GM12878 (cell line): ENCODE measurements at regions not wholly inside any gene's neighbourhood (a gene's known extent, or its start where the extent isn't known, plus 50 kb on each side); places are given as distances from the start of the nearest gene placed in this dataset.

Source experiments
- ATAC-seq: fragments of 200-7000 bp; cut with Tn5 transposase; 3 replicates; pipeline ENCODE4 v1.9.1; 2020; ENCODE audit warnings: mild to moderate bottlenecking, moderate library complexity
- BruUV-seq: library from RNA; stranded (reverse); fragments of 400-500 nt; replicated peaks from 2 replicates; lab custom pipeline; 2021; lab: Mats Ljungman, UMichigan
- CTCF ChIA-PET: fragments of 300-600 bp; sonication (Branson Sonifier 250); formaldehyde crosslinking; extraction: SDS; loops from one replicate; lab custom pipeline; 2021; ENCODE audit warnings: inconsistent platforms; lab: Yijun Ruan, JAX
- POLR2A ChIA-PET: fragments of 350-600 bp; formaldehyde crosslinking; extraction: SDS; loops from one replicate; lab custom pipeline; 2021; ENCODE audit warnings: inconsistent platforms; lab: Charles Lee
- RAD21 ChIA-PET: fragments of 300-600 bp; sonication (Branson Sonifier 250); formaldehyde crosslinking; loops from one replicate; lab custom pipeline; 2023; ENCODE audit warnings: antibody characterized with exemption; ENCODE audit not compliant: unreplicated experiment; lab: Charles Lee
- SMC1A ChIA-PET: fragments of 300-600 bp; sonication (Branson Sonifier 250); formaldehyde crosslinking; loops from one replicate; lab custom pipeline; 2023; ENCODE audit not compliant: unreplicated experiment, uncharacterized antibody; lab: Charles Lee
- DNase-seq: peaks from one replicate; pipeline ENCODE4 v3.0.0-alpha.2; 2011; ENCODE audit warnings: low read depth, low spot score
- FAIRE-seq: peaks from 3 replicates; lab custom pipeline; 2011; peaks lifted over from hg19 to GRCh38; lab: Jason Lieb, UNC
- H2AFZ ChIP-seq: 2 replicates; pipeline ENCODE4 v1.6.0; 2011; ENCODE audit warnings: low read depth, low read length, control low read depth; ENCODE audit not compliant: control insufficient read depth
- H3K27ac ChIP-seq: 2 replicates; pipeline ENCODE4 v1.5.1; 2011; ENCODE audit warnings: control low read depth; ENCODE audit not compliant: control insufficient read depth, insufficient read depth
- H3K27me3 ChIP-seq, 2 experiments: replicated peaks in 1 of 2; 2 replicates each; pipeline versions ENCODE4 v1.6.0 to v1.6.1; 2011; ENCODE audit warnings: low read length in 1 of 2; ENCODE audit not compliant: control insufficient read depth in 2 of 2, insufficient read depth in 2 of 2
- H3K36me3 ChIP-seq, 2 experiments: 2 replicates each; pipeline ENCODE4 v1.5.1; 2011; ENCODE audit warnings: low read length in 1 of 2; ENCODE audit not compliant: control insufficient read depth in 2 of 2, insufficient read depth in 2 of 2
- H3K4me1 ChIP-seq: 2 replicates; pipeline ENCODE4 v1.6.1; 2011; ENCODE audit warnings: mild to moderate bottlenecking, low read length, moderate library complexity, mixed read lengths; ENCODE audit not compliant: control insufficient read depth, insufficient read depth
- H3K4me2 ChIP-seq: 2 replicates; pipeline ENCODE4 v1.6.0; 2011; ENCODE audit warnings: control low read depth; ENCODE audit not compliant: control insufficient read depth, insufficient read depth
- H3K4me3 ChIP-seq: fragments of 200-600 bp; sonication (generic); 2 replicates; pipeline ENCODE4 v1.5.1; 2016
- H3K79me2 ChIP-seq: 2 replicates; pipeline ENCODE4 v1.6.0; 2011; ENCODE audit warnings: low read length; ENCODE audit not compliant: control insufficient read depth, insufficient read depth
- H3K9ac ChIP-seq: 2 replicates; pipeline ENCODE4 v1.8.0; 2011; ENCODE audit warnings: low read length, control low read depth, mixed read lengths; ENCODE audit not compliant: control insufficient read depth, insufficient read depth
- H3K9me3 ChIP-seq: replicated peaks from 3 replicates; pipeline ENCODE4 v1.5.1; 2011; ENCODE audit warnings: mild to moderate bottlenecking, low read length; ENCODE audit not compliant: control insufficient read depth, insufficient read depth
- H4K20me1 ChIP-seq: 2 replicates; pipeline ENCODE4 v1.6.0; 2011; ENCODE audit not compliant: control insufficient read depth, insufficient read depth
- CHD1 ChIP-seq: IDR thresholded peaks from 2 replicates; pipeline ENCODE4 v1.6.1; 2012; ENCODE audit warnings: low read depth, low read length, improper control_type of control experiment
- CREM ChIP-seq: IDR thresholded peaks from 2 replicates; pipeline ENCODE4 v1.6.1; 2014; ENCODE audit warnings: antibody characterized with exemption, low read depth
- ETV6 ChIP-seq, 2 experiments: fragments of 450-650 bp in 1 of 2; IDR thresholded peaks in 1 of 2; conservative IDR thresholded peaks in 1 of 2; 2 replicates each; pipeline ENCODE4 v1.6.1; 2014; ENCODE audit warnings: antibody characterized with exemption in 1 of 2, borderline replicate concordance in 1 of 2, low read depth in 1 of 2, mild to moderate bottlenecking in 1 of 2, moderate library complexity in 1 of 2
- FOS ChIP-seq: IDR thresholded peaks from 3 replicates; pipeline ENCODE4 v1.6.1; 2011; ENCODE audit warnings: borderline replicate concordance; ENCODE audit not compliant: insufficient read length; ENCODE audit errors: extremely low read depth
- IRF3 ChIP-seq: fragments of 450-650 bp; IDR thresholded peaks from 2 replicates; pipeline ENCODE4 v1.6.1; 2014; ENCODE audit warnings: mild to moderate bottlenecking
- KDM1A ChIP-seq: fragments of 200-600 bp; sonication (generic); IDR thresholded peaks from 2 replicates; pipeline ENCODE4 v1.6.1; 2016; ENCODE audit warnings: borderline replicate concordance
- POLR2AphosphoS5 ChIP-seq: IDR thresholded peaks from 2 replicates; pipeline ENCODE4 v1.6.1; 2011; ENCODE audit warnings: mild to moderate bottlenecking, low read length, inconsistent platforms
- RAD51 ChIP-seq: fragments of 450-650 bp; IDR thresholded peaks from 2 replicates; pipeline ENCODE4 v1.6.1; 2016; ENCODE audit warnings: moderate library complexity, mild to moderate bottlenecking, inconsistent platforms
- RCOR1 ChIP-seq: conservative IDR thresholded peaks from 2 replicates; pipeline ENCODE4 v1.6.1; 2012; ENCODE audit warnings: low read depth, low read length, improper control_type of control experiment
- ZBTB11 ChIP-seq: fragments of 450-650 bp; formaldehyde crosslinking; IDR thresholded peaks from 2 replicates; pipeline ENCODE4 v1.5.0; 2022; ENCODE audit warnings: mild to moderate bottlenecking, missing genetic modification characterization
- WGBS: methylation state at CpG from one replicate; pipeline ENCODE4 v1.1.6; 2016; ENCODE audit warnings: low lambda C conversion rate; ENCODE audit not compliant: insufficient replicate concordance, insufficient coverage; ENCODE audit errors: missing lambda C conversion rate; 5-methylcytosine and 5-hydroxymethylcytosine counted together
- in situ Hi-C: fragments of 300-500 bp; cut with MboI; formaldehyde crosslinking; loops from 9 replicates; pipeline ENCODE4 v1.14.3; 2018; ENCODE audit warnings: mixed read lengths
- intact Hi-C: fragments of 100-400 bp; cut with micrococcal nuclease; formaldehyde crosslinking; loops from one replicate; pipeline ENCODE4 v1.14.2; 2022; ENCODE audit not compliant: unreplicated experiment
- TF ChIP-seq, protein P1 (sequence below): fragments of 450-650 bp; IDR thresholded peaks from 2 replicates; pipeline ENCODE4 v1.6.1; 2017; ENCODE audit warnings: borderline replicate concordance
- TF ChIP-seq, protein P2 (sequence below): fragments of 450-650 bp; IDR thresholded peaks from 2 replicates; pipeline ENCODE4 v1.6.1; 2017; ENCODE audit warnings: mild to moderate bottlenecking, moderate library complexity

DNA sequence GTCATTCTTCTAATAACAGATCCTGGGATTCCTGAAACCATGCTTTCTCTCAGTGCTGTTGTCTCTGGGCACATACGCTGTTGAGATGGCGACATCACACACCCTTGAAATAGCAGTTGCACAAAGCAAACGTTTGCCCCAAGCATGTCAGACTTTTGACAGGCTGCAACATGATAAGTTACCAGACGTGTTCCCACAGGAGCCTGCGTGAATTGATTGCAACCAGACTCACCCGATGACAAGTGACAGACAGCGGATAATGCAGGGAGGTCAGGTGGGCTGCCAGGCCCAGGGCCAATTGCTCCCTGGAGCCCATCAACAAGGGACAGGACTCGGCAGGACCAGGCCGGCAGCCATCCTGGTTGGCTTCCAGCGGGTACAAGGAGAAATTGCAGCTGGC is 310.9 kb downstream of the SIPA1L2 start:
- H3K4me2 ChIP-seq: no peak overlapping the region
- ChIA-PET POLR2A (no interaction called here), RAD21 (no interaction called here), CTCF (no interaction called here), SMC1A (no interaction called here)
- no peak overlapping the region for H3K9ac ChIP-seq
- FAIRE-seq: no peak
- in situ Hi-C loops (no loop called here), intact Hi-C loops (no loop called here)
- H3K9me3 ChIP-seq: no peaks in the 10 kb centered on the region
- no TSS peak for BruUV-seq
- H2AFZ ChIP-seq: no peak overlapping the region
- H3K36me3 ChIP-seq: no peaks in the 10 kb centered on the region
- H3K79me2 ChIP-seq: no peaks in the 10 kb centered on the region
- WGBS: 24% methylated on average over 10 of the region's 10 CpGs
- TF ChIP-seq POLR2AphosphoS5 (no peak), FOS (no peak), ETV6 (conservative IDR thresholded peaks at IDR 0.05 in 1 of 2, IDR thresholded peaks at IDR 0.05 in 1 of 2; ENCODE audit: borderline replicate concordance in 1 of 2, low read depth in 1 of 2) (no peak), CREM (no peak), KDM1A (no peak), RCOR1 (no peak), CHD1 (no peak), RAD51 (no peak), IRF3 (no peak), ZBTB11 (CRISPR knock-in tag) (no peak)
- TF ChIP-seq, protein P1, sequence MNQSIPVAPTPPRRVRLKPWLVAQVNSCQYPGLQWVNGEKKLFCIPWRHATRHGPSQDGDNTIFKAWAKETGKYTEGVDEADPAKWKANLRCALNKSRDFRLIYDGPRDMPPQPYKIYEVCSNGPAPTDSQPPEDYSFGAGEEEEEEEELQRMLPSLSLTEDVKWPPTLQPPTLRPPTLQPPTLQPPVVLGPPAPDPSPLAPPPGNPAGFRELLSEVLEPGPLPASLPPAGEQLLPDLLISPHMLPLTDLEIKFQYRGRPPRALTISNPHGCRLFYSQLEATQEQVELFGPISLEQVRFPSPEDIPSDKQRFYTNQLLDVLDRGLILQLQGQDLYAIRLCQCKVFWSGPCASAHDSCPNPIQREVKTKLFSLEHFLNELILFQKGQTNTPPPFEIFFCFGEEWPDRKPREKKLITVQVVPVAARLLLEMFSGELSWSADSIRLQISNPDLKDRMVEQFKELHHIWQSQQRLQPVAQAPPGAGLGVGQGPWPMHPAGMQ: no peak
- TF ChIP-seq, protein P2, sequence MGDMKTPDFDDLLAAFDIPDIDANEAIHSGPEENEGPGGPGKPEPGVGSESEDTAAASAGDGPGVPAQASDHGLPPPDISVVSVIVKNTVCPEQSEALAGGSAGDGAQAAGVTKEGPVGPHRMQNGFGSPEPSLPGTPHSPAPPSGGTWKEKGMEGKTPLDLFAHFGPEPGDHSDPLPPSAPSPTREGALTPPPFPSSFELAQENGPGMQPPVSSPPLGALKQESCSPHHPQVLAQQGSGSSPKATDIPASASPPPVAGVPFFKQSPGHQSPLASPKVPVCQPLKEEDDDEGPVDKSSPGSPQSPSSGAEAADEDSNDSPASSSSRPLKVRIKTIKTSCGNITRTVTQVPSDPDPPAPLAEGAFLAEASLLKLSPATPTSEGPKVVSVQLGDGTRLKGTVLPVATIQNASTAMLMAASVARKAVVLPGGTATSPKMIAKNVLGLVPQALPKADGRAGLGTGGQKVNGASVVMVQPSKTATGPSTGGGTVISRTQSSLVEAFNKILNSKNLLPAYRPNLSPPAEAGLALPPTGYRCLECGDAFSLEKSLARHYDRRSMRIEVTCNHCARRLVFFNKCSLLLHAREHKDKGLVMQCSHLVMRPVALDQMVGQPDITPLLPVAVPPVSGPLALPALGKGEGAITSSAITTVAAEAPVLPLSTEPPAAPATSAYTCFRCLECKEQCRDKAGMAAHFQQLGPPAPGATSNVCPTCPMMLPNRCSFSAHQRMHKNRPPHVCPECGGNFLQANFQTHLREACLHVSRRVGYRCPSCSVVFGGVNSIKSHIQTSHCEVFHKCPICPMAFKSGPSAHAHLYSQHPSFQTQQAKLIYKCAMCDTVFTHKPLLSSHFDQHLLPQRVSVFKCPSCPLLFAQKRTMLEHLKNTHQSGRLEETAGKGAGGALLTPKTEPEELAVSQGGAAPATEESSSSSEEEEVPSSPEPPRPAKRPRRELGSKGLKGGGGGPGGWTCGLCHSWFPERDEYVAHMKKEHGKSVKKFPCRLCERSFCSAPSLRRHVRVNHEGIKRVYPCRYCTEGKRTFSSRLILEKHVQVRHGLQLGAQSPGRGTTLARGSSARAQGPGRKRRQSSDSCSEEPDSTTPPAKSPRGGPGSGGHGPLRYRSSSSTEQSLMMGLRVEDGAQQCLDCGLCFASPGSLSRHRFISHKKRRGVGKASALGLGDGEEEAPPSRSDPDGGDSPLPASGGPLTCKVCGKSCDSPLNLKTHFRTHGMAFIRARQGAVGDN: no peak
- no peak overlapping the region for H3K4me3 ChIP-seq
- no peaks in the 10 kb centered on the region for H3K4me1 ChIP-seq
- no peak for ATAC-seq
- H4K20me1 ChIP-seq: no peaks in the 10 kb centered on the region
- H3K27me3 ChIP-seq: no peaks in the 10 kb centered on the region
- H3K27ac ChIP-seq: no peak overlapping the region
- no peak for DNase-seq
